ENCODE measurements at regions not wholly inside any gene's neighbourhood (a gene's known extent, or its start where the extent isn't known, plus 50 kb on each side); places are given as distances from the start of the nearest gene placed in this dataset.
"Not testable (repeated sequence)": the region's sequence is repeated elsewhere in the genome, so short reads cannot be mapped to it uniquely, and the experiment has no call there.

GRCh38 chr21:38631676-38632075 lies 133.4 kb upstream of the ERG start:
- H3K27ac Mint-ChIP-seq (ENCODE audit: low read depth, unreplicated experiment): no peak overlapping the region
- peaks cover 8% of the 10 kb centered on the region for H3K4me1 Mint-ChIP-seq (ENCODE audit: insufficient read depth, unreplicated experiment)
- ChIA-PET POLR2A (no interaction called here), CTCF (no interaction called here)
- intact Hi-C loops (cut with micrococcal nuclease): no loop called here
- BruUV-seq (replicated peaks): no TSS peak
- no peaks in the 10 kb centered on the region for H3K27me3 Mint-ChIP-seq (ENCODE audit: insufficient read depth, unreplicated experiment)
- H3K4me3 Mint-ChIP-seq (ENCODE audit: unreplicated experiment): no peak overlapping the region
- peak; percentile 20 for DNase-seq (ENCODE audit: unreplicated experiment)
- peaks cover 14% of the 10 kb centered on the region for H3K9me3 Mint-ChIP-seq (ENCODE audit: unreplicated experiment)
- no peaks in the 10 kb centered on the region for H3K36me3 Mint-ChIP-seq (ENCODE audit: insufficient read depth, unreplicated experiment)
- TF ChIP-seq CTCF (IDR thresholded peaks at IDR 0.05; ENCODE audit: unreplicated experiment): no peak

GRCh38 chr21:38637161-38637560 lies 138.9 kb upstream of the ERG start:
- Mint-ChIP-seq H3K4me1 (ENCODE audit: insufficient read depth, unreplicated experiment) (peaks cover 6% of the 10 kb centered on the region), H3K27me3 (ENCODE audit: insufficient read depth, unreplicated experiment) (no peaks in the 10 kb centered on the region), H3K27ac (ENCODE audit: low read depth, unreplicated experiment) (no peak overlapping the region), H3K4me3 (ENCODE audit: unreplicated experiment) (no peak overlapping the region), H3K9me3 (ENCODE audit: unreplicated experiment) (peaks cover 6% of the 10 kb centered on the region), H3K36me3 (ENCODE audit: insufficient read depth, unreplicated experiment) (no peaks in the 10 kb centered on the region)
- no TSS peak for BruUV-seq (replicated peaks)
- TF ChIP-seq CTCF (IDR thresholded peaks at IDR 0.05; ENCODE audit: unreplicated experiment): no peak
- DNase-seq (ENCODE audit: unreplicated experiment): no peak
- intact Hi-C loops (cut with micrococcal nuclease): no loop called here
- ChIA-PET POLR2A (interaction anchor here (0.6 to 1.0 kb wide), 3 partner anchors 9 to 160 kb away, joined by 3 read pairs; no protein-coding TSS in a partner anchor), CTCF (interaction anchor here (0.9 kb wide), 1 partner anchor 117 kb away, joined by 3 read pairs; no protein-coding TSS in a partner anchor)

- H3K27ac Mint-ChIP-seq (ENCODE audit: low read depth, unreplicated experiment): no peak overlapping the region
- DNase-seq (ENCODE audit: unreplicated experiment): no peak
- peaks cover 6% of the 10 kb centered on the region for H3K4me1 Mint-ChIP-seq (ENCODE audit: insufficient read depth, unreplicated experiment)
- ChIA-PET POLR2A (interaction anchor here (0.7 to 1.0 kb wide), 2 partner anchors 11 to 18 kb away, joined by 3 to 4 read pairs; no protein-coding TSS in a partner anchor), CTCF (interaction anchor here (0.6 to 1.2 kb wide), 3 partner anchors 30 to 1252 kb away, joined by 3 to 4 read pairs (median 3); no protein-coding TSS in a partner anchor)
- H3K36me3 Mint-ChIP-seq (ENCODE audit: insufficient read depth, unreplicated experiment): no peaks in the 10 kb centered on the region
- H3K9me3 Mint-ChIP-seq (ENCODE audit: unreplicated experiment): no peaks in the 10 kb centered on the region
- H3K4me3 Mint-ChIP-seq (ENCODE audit: unreplicated experiment): no peak overlapping the region
- no peaks in the 10 kb centered on the region for H3K27me3 Mint-ChIP-seq (ENCODE audit: insufficient read depth, unreplicated experiment)
- no peak for TF ChIP-seq CTCF (IDR thresholded peaks at IDR 0.05; ENCODE audit: unreplicated experiment)
- intact Hi-C loops (cut with micrococcal nuclease): loop anchor here (10.0 kb wide), 1 partner anchor 135 kb away; no protein-coding TSS in a partner anchor
- BruUV-seq (replicated peaks): no TSS peak
Observed at GRCh38 chr21:38639571-38640354, 141.5 kb upstream of the ERG start.

- CTCF ChIA-PET: interaction anchor here (0.6 to 1.2 kb wide), 3 partner anchors 30 to 1253 kb away, joined by 3 to 4 read pairs (median 3); no protein-coding TSS in a partner anchor
- not testable (repeated sequence) for BruUV-seq (replicated peaks); H3K4me3 Mint-ChIP-seq (ENCODE audit: unreplicated experiment)
Observed at GRCh38 chr21:38640355-38640742, 142.1 kb upstream of the ERG start.

More at GRCh38 chr21:38640355-38640742, 142.1 kb upstream of the ERG start:
- DNase-seq (ENCODE audit: unreplicated experiment); H3K9me3 Mint-ChIP-seq (ENCODE audit: unreplicated experiment); H3K27me3 Mint-ChIP-seq (ENCODE audit: insufficient read depth, unreplicated experiment); H3K36me3 Mint-ChIP-seq (ENCODE audit: insufficient read depth, unreplicated experiment); H3K27ac Mint-ChIP-seq (ENCODE audit: low read depth, unreplicated experiment); H3K4me1 Mint-ChIP-seq (ENCODE audit: insufficient read depth, unreplicated experiment): not testable (repeated sequence)
- POLR2A ChIA-PET: interaction anchor here (0.7 to 1.0 kb wide), 2 partner anchors 12 to 19 kb away, joined by 3 to 4 read pairs; no protein-coding TSS in a partner anchor
- intact Hi-C loops (cut with micrococcal nuclease): loop anchor here (10.0 kb wide), 1 partner anchor 136 kb away; no protein-coding TSS in a partner anchor

All from MCF 10A (cell line).